GM12875 (cell line): ENCODE measurements at regions not wholly inside any gene's neighbourhood (a gene's known extent, or its start where the extent isn't known, plus 50 kb on each side); places are given as distances from the start of the nearest gene placed in this dataset.

Experiments used
- H3K4me3 ChIP-seq: one replicate; pipeline ENCODE4 v1.5.1; 2011; ENCODE audit warnings: low read depth, low read length, control low read depth
- TF ChIP-seq, protein P1 (sequence below): IDR thresholded peaks from 2 replicates; pipeline ENCODE4 v1.5.1; 2011; ENCODE audit warnings: low read depth, mild to moderate bottlenecking, control low read depth, inconsistent platforms, low read length, moderate library complexity, borderline replicate concordance; ENCODE audit not compliant: insufficient read depth

DNA sequence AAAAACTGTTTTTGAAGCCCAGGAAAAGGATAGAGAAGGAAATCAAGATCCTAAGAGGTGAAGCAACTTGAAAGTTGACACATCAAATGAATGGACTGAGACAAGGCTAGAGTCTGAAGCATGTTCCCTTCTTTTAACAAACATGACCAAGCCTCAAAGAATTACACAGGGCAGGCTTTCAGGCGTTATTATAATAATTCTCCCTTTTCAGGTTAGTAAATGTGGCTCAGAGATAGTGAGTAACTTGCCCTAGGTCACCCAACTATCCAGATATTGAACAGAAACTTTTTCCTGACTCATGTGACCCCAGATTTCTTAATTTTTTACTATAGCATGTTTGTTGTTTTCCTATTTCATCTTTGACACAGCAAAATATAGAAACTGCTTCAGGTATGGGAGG, 91.7 kb downstream of the PPP1R2C start:
- no peak overlapping the region for H3K4me3 ChIP-seq
- TF ChIP-seq, protein P1, sequence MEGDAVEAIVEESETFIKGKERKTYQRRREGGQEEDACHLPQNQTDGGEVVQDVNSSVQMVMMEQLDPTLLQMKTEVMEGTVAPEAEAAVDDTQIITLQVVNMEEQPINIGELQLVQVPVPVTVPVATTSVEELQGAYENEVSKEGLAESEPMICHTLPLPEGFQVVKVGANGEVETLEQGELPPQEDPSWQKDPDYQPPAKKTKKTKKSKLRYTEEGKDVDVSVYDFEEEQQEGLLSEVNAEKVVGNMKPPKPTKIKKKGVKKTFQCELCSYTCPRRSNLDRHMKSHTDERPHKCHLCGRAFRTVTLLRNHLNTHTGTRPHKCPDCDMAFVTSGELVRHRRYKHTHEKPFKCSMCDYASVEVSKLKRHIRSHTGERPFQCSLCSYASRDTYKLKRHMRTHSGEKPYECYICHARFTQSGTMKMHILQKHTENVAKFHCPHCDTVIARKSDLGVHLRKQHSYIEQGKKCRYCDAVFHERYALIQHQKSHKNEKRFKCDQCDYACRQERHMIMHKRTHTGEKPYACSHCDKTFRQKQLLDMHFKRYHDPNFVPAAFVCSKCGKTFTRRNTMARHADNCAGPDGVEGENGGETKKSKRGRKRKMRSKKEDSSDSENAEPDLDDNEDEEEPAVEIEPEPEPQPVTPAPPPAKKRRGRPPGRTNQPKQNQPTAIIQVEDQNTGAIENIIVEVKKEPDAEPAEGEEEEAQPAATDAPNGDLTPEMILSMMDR, result no peak

DNA sequence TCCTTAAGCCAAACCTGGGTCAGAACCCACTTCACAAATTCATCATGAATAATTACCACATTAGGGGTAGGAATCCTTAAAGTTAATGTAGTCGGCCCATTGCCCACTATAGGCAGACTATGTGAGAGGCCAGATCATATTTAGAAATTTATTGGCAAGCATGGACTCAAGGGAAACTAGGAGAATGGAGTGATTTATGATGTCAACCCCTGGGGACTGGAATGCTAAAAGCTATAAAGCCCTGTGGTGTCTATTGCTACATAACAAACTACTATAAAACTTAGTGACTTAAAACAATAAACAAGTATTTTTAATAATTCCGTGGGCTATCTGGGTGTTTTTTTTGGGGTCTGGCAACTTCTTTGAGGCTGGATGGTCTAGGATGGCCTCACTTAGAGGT, 93.9 kb downstream of the PPP1R2C start:
- TF ChIP-seq, protein P1, result no peak
- H3K4me3 ChIP-seq, result no peak overlapping the region

DNA sequence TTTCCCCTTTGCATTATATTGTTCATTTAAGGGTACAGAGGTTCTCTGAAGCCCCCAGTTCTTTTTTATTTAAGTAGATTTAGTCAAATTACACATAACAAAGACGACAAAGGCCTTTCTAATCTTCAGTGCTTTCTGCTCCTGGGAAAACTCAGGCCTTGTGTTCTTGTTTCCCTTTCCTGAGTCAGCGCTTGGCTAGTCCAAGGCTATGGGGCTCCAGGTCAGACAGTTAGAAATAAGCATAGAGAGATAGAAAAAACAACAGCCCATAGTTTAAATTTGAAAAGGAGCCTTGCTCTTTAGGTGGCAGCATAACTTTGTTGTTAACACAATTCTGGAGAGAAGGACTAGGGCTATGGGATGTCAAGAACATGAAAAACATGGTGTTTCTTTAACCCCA, 97.3 kb downstream of the PPP1R2C start:
- TF ChIP-seq, protein P1, result no peak

DNA sequence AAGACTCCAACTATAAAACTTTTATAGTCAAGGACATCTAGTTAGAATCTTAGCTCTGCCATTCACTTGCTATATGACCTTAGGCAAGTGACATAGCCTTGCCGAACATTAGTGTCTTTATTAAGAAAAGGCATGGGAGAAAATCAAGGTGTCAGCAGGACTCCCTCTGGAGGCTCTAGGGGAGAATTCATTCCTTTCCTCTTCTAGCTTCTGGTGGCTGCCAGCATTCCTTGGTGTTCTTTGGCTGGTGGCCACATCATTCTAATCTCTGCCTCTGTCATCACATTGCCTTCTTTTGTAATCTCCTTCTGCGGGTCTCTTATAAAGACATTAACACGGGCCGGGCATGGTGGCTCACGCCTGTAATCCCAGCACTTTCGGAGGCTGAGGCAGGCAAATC, 99.8 kb downstream of the PPP1R2C start:
- TF ChIP-seq, protein P1, result no peak

More for the DNA sequence above, 97.3 kb downstream of the PPP1R2C start:
- no peak overlapping the region for H3K4me3 ChIP-seq

DNA sequence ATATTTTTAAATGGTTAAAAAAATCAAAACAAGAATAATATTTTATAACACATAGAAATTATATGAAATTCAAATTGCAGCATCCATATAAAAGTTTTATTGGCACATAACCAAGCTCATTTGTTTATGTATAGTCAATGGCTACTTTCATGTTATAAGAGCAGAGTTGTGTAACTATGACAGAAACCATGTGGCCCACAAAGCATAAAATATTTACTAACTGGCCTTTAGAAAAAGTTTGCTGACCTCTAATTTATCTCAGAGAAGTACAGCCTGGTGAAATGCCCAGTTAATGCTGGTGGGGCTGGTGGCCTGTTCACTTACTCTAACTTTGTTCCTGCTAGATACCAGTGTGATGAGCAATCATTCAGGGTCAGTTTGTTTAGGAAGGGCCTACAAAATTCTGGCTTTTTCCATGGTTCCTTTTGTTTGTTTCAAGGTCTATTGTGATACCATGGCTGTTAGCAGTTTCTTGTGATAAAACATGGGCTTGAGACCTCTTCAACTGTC, 104.6 kb downstream of the PPP1R2C start:
- TF ChIP-seq, protein P1, result no peak
- H3K4me3 ChIP-seq, result no peak overlapping the region

More for the DNA sequence above, 99.8 kb downstream of the PPP1R2C start:
- H3K4me3 ChIP-seq, result no peak overlapping the region

DNA sequence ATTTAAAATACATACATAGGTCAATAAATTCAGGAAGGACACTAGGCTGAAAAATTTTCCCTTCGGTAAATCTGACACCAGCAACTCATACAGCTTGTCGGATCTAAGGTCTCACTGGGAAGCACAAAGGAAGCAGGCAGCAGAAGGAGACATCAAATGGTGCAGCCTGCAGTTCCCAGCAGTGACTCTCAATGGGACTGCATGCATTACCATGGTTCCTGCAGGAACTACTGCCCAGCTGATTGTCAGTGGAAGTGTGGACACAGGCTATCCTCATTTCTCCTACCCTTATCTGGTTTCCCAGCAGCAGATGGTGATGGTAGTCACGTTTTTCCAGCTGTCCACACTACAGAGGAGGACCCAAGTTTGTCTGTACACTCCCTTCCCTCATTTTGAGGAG, 113.3 kb downstream of the PPP1R2C start:
- H3K4me3 ChIP-seq, result no peak overlapping the region
- TF ChIP-seq, protein P1, result no peak

DNA sequence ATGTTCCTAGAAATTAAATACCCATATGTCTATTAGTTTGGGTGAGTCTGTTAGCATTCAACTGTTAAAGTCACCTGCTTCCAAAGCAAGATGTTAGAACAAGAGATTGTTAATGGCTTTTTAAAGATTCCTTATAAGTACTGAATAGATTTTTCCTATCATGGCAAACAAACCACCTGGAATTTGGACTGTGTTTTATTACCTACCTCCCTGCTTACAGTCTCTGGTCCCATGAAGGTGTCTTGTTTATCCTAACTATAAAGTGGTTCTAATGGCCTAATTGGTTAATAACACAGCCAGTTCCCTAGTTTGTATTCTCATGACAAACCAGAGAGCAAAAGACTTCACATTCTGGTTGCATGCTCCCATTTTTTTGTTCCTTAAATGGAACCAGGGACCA, 149.5 kb downstream of the PPP1R2C start:
- TF ChIP-seq, protein P1, result no peak
- no peak overlapping the region for H3K4me3 ChIP-seq
